ENCODE measurements at regions not wholly inside any gene's neighbourhood (a gene's known extent, or its start where the extent isn't known, plus 50 kb on each side); places are given as distances from the start of the nearest gene placed in this dataset.
A peak's percentile ranks its signal among the peaks of the same experiment; 100 is the strongest.

DNA sequence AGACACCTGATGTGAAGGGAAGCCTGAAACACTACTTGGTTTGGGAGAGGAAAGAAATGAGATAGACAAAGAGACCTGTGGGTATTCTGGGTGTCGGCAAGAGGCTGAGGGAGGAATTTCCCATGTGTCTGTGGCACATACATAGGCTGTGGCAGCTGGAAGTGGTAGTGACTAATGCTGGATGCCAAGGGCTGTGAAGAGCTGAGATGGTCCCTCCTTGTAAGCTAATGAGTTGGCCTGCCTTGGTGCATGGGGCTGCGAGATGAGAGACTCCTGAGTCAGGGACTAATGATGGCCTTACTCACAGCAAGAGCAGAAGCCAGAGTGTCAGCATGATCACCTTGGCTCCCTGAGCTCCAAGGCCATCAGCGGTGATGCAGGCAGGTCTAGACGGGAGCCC is 119.0 kb upstream of the EEPD1 start:
- Histone ChIP-seq H3K56ac (ENCODE audit: extremely low read depth, insufficient read depth, low read length) (no peak overlapping the region), H3K4me3 (ENCODE audit: insufficient read depth, low read depth, low read length) (no peak overlapping the region), H3K27me3 (ENCODE audit: control insufficient read depth, insufficient read depth, low read length) (peaks cover 23% of the 10 kb centered on the region), H3K14ac (replicated peaks; ENCODE audit: low read depth, low read length) (no peak overlapping the region), H2BK20ac (ENCODE audit: low read depth, low read length) (no peak overlapping the region), H3K4ac (ENCODE audit: low read depth, low read length) (0 out of 2 replicates have a peak overlapping the region, but pooled peaks have one; percentile 2), H3K9me1 (ENCODE audit: insufficient read depth, low read length) (no peaks in the 10 kb centered on the region), H2BK5ac (ENCODE audit: low read depth, low read length, poor library complexity, severe bottlenecking) (no peak overlapping the region), H3K9ac (ENCODE audit: low read depth, low read length) (no peak overlapping the region), H3K4me1 (ENCODE audit: control insufficient read depth, insufficient read depth, low read length) (peaks cover 9% of the 10 kb centered on the region; the same call in 1 of the 2 replicates), H2AK9ac (replicated peaks; ENCODE audit: low read depth, low read length, poor library complexity) (no peak overlapping the region), H4K5ac (ENCODE audit: low read depth, low read length) (no peak overlapping the region), H3K4me2 (ENCODE audit: low read depth, low read length) (no peak overlapping the region), H2AFZ (replicated peaks; ENCODE audit: low read length, poor library complexity) (peak overlapping the region; percentile 4), H3K36me3 (ENCODE audit: control insufficient read depth, insufficient read depth, low read length) (no peaks in the 10 kb centered on the region), H3K79me1 (ENCODE audit: low read depth in 1 of 2, low read length in 2 of 2) (no peaks in the 10 kb centered on the region), H3K9me3 (ENCODE audit: control insufficient read depth, insufficient read depth, low read length) (no peaks in the 10 kb centered on the region), H2BK120ac (ENCODE audit: low read depth, low read length) (no peak overlapping the region), H3K27ac (ENCODE audit: insufficient read depth, low read length) (no peak overlapping the region), H4K8ac (ENCODE audit: low read depth in 2 of 2, low read length in 2 of 2) (no peak overlapping the region), H3K23ac (ENCODE audit: low read depth, low read length) (no peak overlapping the region), H2AK5ac (ENCODE audit: low read depth, low read length) (no peak overlapping the region; the same call in none of the 2 replicates), H4K20me1 (ENCODE audit: insufficient read depth, low read length) (no peaks in the 10 kb centered on the region), H2BK15ac (ENCODE audit: low read depth, low read length) (no peak overlapping the region; the same call in 2 of the 3 replicates), H3K18ac (ENCODE audit: low read depth, low read length) (no peak overlapping the region), H4K91ac (ENCODE audit: insufficient read depth, low read depth, low read length) (no peak overlapping the region)
- TF ChIP-seq, protein P1, sequence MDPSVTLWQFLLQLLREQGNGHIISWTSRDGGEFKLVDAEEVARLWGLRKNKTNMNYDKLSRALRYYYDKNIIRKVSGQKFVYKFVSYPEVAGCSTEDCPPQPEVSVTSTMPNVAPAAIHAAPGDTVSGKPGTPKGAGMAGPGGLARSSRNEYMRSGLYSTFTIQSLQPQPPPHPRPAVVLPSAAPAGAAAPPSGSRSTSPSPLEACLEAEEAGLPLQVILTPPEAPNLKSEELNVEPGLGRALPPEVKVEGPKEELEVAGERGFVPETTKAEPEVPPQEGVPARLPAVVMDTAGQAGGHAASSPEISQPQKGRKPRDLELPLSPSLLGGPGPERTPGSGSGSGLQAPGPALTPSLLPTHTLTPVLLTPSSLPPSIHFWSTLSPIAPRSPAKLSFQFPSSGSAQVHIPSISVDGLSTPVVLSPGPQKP (IDR thresholded peaks at IDR 0.05; ENCODE audit: borderline replicate concordance, low read depth, low read length): no peak
- no peak for TF ChIP-seq POLR2A (IDR thresholded peaks at IDR 0.05; ENCODE audit: low read depth, low read length)
- in situ Hi-C loops (cut with MboI; ENCODE audit: low sequenced_read_pairs) (no loop called here), dilution Hi-C loops (cut with HindIII; ENCODE audit: low sequenced_read_pairs, unreplicated experiment) (no loop called here), intact Hi-C loops (cut with micrococcal nuclease) (no loop called here)
- POLR2A ChIA-PET (ENCODE audit: unreplicated experiment): no interaction called here
- DNase-seq (peak; percentile 49), ATAC-seq (ENCODE audit: low read depth) (no peak)
- whole genome bisulfite sequencing, 2 experiments (ENCODE audit: extremely low coverage in 2 of 2, insufficient read length in 1 of 2): 80% methylated on average over 1 of the region's 4 CpGs; no CpG with 5 or more reads in 1 of the 2 experiments
- CTCF ChIA-PET: no interaction called here
- BruUV-seq (replicated peaks): no TSS peak
